CD14-positive monocyte (primary cell): ENCODE measurements at regions not wholly inside any gene's neighbourhood (a gene's known extent, or its start where the extent isn't known, plus 50 kb on each side); places are given as distances from the start of the nearest gene placed in this dataset.

ENCODE experiments used
- DNase-seq, 3 donors: peaks; one replicate each; pipeline ENCODE4 v3.0.0-alpha.2; 2011 to 2022
- H2AFZ ChIP-seq: 2 replicates; pipeline ENCODE4 v1.6.0; 2012; ENCODE audit warnings: mild to moderate bottlenecking, low read depth, low read length, inconsistent platforms; ENCODE audit not compliant: insufficient read depth, poor library complexity, severe bottlenecking
- H3K27ac ChIP-seq, 2 donors: 1 replicate in 1 of 2; 2 replicates in 1 of 2; pipeline ENCODE4 v1.5.1; 2012 to 2013; ENCODE audit warnings: low read length in 2 of 2, control low read depth in 1 of 2, inconsistent platforms in 1 of 2, low read depth in 1 of 2, mild to moderate bottlenecking in 1 of 2
- H3K27me3 ChIP-seq, 2 donors: one replicate each; pipeline versions ENCODE4 v1.6.0 to v1.6.1; 2011 to 2013; ENCODE audit warnings: low read length in 2 of 2; ENCODE audit not compliant: control insufficient read depth in 2 of 2, insufficient read depth in 2 of 2
- H3K36me3 ChIP-seq, 2 donors: replicated peaks in 1 of 2; 1 replicate in 1 of 2; 2 replicates in 1 of 2; pipeline versions ENCODE4 v1.5.1 to v1.6.1; 2012 to 2013; ENCODE audit warnings: low read length in 2 of 2, control low read depth in 1 of 2, inconsistent platforms in 1 of 2, mild to moderate bottlenecking in 1 of 2; ENCODE audit not compliant: insufficient read depth in 2 of 2, control insufficient read depth in 1 of 2
- H3K4me1 ChIP-seq, 2 donors: 1 replicate in 1 of 2; 2 replicates in 1 of 2; pipeline versions ENCODE4 v1.5.1 to v1.6.1; 2012 to 2013; ENCODE audit warnings: low read length in 2 of 2, control low read depth in 1 of 2, inconsistent platforms in 1 of 2, mild to moderate bottlenecking in 1 of 2, moderate library complexity in 1 of 2; ENCODE audit not compliant: insufficient read depth in 2 of 2, control insufficient read depth in 1 of 2
- H3K4me2 ChIP-seq: replicated peaks from 2 replicates; pipeline ENCODE3; 2012; ENCODE audit warnings: low read length, moderate library complexity, mild to moderate bottlenecking; ENCODE audit not compliant: poor library complexity, severe bottlenecking; ENCODE audit errors: extremely low read depth
- H3K4me3 ChIP-seq, 3 experiments: fragments of 200-600 bp in 1 of 3; sonication (generic) in 1 of 3; replicated peaks in 1 of 3; 1 replicate in 2 of 3; 2 replicates in 1 of 3; pipeline ENCODE4 v1.5.1; 2011 to 2013; ENCODE audit warnings: low read length in 3 of 3, mild to moderate bottlenecking in 3 of 3, control low read depth in 2 of 3, low read depth in 2 of 3, inconsistent platforms in 1 of 3, moderate library complexity in 1 of 3
- H3K79me2 ChIP-seq: 2 replicates; pipeline ENCODE4 v1.6.0; 2012; ENCODE audit warnings: mild to moderate bottlenecking, control low read depth, inconsistent platforms, low read length, moderate library complexity; ENCODE audit not compliant: insufficient read depth
- H3K9ac ChIP-seq: 2 replicates; pipeline ENCODE4 v1.6.0; 2017; ENCODE audit warnings: low read length, mild to moderate bottlenecking; ENCODE audit not compliant: insufficient read depth, poor library complexity, severe bottlenecking
- H3K9me3 ChIP-seq, 2 donors: replicated peaks in 1 of 2; 1 replicate in 1 of 2; 2 replicates in 1 of 2; pipeline versions ENCODE4 v1.5.1 to v1.6.1; 2012 to 2013; ENCODE audit warnings: low read length in 2 of 2, control low read depth in 1 of 2; ENCODE audit not compliant: control insufficient read depth in 1 of 2, insufficient read depth in 1 of 2
- H4K20me1 ChIP-seq: 2 replicates; pipeline ENCODE4 v1.6.0; 2012; ENCODE audit warnings: mild to moderate bottlenecking, low read length, control low read depth, moderate library complexity; ENCODE audit not compliant: insufficient read depth
- H3K27ac Mint-ChIP-seq, 7 donors: one replicate each; pipeline ENCODE4 v1.8.0; 2020; ENCODE audit warnings: mild to moderate bottlenecking in 7 of 7, mixed read lengths in 7 of 7, moderate library complexity in 6 of 7, inconsistent platforms in 2 of 7
- H3K27me3 Mint-ChIP-seq, 3 donors: one replicate each; pipeline ENCODE4 v1.8.0; 2021 to 2022; ENCODE audit warnings: low read depth in 3 of 3, mild to moderate bottlenecking in 3 of 3, mixed read lengths in 3 of 3, moderate library complexity in 3 of 3, inconsistent platforms in 1 of 3
- H3K36me3 Mint-ChIP-seq, 2 donors: one replicate each; pipeline ENCODE4 v1.8.0; 2020; ENCODE audit warnings: mixed read lengths in 2 of 2, inconsistent platforms in 1 of 2, mild to moderate bottlenecking in 1 of 2
- H3K4me1 Mint-ChIP-seq: one replicate; pipeline ENCODE4 v1.8.0; 2020; ENCODE audit warnings: mild to moderate bottlenecking, mixed read lengths
- H3K4me3 Mint-ChIP-seq, 2 donors: one replicate each; pipeline ENCODE4 v1.8.0; 2020; ENCODE audit warnings: mild to moderate bottlenecking in 2 of 2, mixed read lengths in 2 of 2, moderate library complexity in 1 of 2
- H3K9me3 Mint-ChIP-seq, 7 donors: one replicate each; pipeline ENCODE4 v1.8.0; 2020 to 2022; ENCODE audit warnings: mixed read lengths in 7 of 7, mild to moderate bottlenecking in 6 of 7, moderate library complexity in 6 of 7, inconsistent platforms in 2 of 7
- WGBS: methylation state at CpG from one replicate; pipeline ENCODE4 v1.1.5; 2013; ENCODE audit warnings: missing lambda C conversion rate; ENCODE audit not compliant: insufficient coverage; 5-methylcytosine and 5-hydroxymethylcytosine counted together
- intact Hi-C, 2 donors: fragments of 100-400 bp; cut with micrococcal nuclease; formaldehyde crosslinking; loops; one replicate each; pipeline versions ENCODE4 v1.15.0 to v1.15.1; 2023
- TF ChIP-seq, protein P1 (sequence below): fragments of 200-600 bp; IDR thresholded peaks from one replicate; pipeline ENCODE4 v1.8.0; 2022; ENCODE audit warnings: antibody characterized with exemption, mild to moderate bottlenecking

DNA sequence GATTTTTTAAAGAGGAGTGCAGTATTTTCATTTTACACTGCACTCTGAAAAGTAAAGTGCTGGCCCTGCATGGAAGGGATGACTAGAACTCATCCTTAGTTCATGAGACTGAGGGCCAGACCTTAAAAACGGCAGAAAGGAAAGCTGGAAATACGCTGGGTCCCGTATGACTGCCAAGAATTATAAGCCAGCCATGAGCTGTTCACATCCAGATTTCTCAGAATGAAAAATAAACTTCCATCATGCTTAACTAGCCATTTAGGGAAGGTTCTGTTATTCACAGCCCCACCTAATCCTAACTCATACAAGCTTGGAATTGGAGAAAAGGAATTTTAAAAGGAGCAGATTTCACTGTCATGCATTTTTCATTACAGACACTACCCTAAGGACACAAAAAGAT is 894.4 kb downstream of the FAT4 start:
- H3K4me3 ChIP-seq = no peak overlapping the region
- peaks cover 0 to 4% (median 0%) of the 10 kb centered on the region in 7 donors for H3K9me3 Mint-ChIP-seq
- H3K9ac ChIP-seq = no peak overlapping the region
- H3K27me3 Mint-ChIP-seq = no peaks in the 10 kb centered on the region
- TF ChIP-seq, protein P1, sequence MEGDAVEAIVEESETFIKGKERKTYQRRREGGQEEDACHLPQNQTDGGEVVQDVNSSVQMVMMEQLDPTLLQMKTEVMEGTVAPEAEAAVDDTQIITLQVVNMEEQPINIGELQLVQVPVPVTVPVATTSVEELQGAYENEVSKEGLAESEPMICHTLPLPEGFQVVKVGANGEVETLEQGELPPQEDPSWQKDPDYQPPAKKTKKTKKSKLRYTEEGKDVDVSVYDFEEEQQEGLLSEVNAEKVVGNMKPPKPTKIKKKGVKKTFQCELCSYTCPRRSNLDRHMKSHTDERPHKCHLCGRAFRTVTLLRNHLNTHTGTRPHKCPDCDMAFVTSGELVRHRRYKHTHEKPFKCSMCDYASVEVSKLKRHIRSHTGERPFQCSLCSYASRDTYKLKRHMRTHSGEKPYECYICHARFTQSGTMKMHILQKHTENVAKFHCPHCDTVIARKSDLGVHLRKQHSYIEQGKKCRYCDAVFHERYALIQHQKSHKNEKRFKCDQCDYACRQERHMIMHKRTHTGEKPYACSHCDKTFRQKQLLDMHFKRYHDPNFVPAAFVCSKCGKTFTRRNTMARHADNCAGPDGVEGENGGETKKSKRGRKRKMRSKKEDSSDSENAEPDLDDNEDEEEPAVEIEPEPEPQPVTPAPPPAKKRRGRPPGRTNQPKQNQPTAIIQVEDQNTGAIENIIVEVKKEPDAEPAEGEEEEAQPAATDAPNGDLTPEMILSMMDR = no peak
- no peaks in the 10 kb centered on the region for H4K20me1 ChIP-seq
- no peak overlapping the region for H3K4me3 Mint-ChIP-seq
- H3K27ac Mint-ChIP-seq = no peak overlapping the region
- no peaks in the 10 kb centered on the region for H3K4me1 ChIP-seq
- intact Hi-C loops = no loop called here
- no peak overlapping the region for H2AFZ ChIP-seq
- H3K27ac ChIP-seq = no peak overlapping the region
- no peaks in the 10 kb centered on the region for H3K79me2 ChIP-seq
- no peaks in the 10 kb centered on the region for H3K27me3 ChIP-seq
- no peaks in the 10 kb centered on the region for H3K36me3 Mint-ChIP-seq
- H3K9me3 ChIP-seq = peaks cover 2 to 7% of the 10 kb centered on the region in 2 donors
- no peaks in the 10 kb centered on the region for H3K4me1 Mint-ChIP-seq
- 75% methylated on average over 1 of the region's 3 CpGs for WGBS
- no peak for DNase-seq
- no peak overlapping the region for H3K4me2 ChIP-seq
- H3K36me3 ChIP-seq = no peaks in the 10 kb centered on the region

DNA sequence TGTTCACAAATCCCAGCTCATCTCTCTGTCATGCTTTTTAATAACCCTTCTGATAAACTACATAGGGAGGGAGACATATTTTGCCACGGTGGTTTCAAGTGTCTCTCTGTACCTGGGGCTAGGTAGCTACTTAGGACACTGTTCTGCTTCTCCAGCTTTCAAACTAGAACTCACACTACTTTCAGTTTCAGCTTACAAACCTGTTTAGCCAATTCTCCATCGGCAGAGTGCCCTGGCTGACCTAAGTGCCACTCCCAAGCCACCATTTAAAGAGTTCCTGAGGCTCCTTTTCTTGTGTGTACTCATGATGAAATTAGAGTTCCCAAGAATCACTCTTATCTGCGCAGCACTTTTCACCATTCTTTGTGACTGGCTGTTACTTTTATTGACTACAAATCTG is 899.2 kb downstream of the FAT4 start:
- Histone ChIP-seq H3K27me3 (no peaks in the 10 kb centered on the region), H3K36me3 (no peaks in the 10 kb centered on the region), H3K9ac (no peak overlapping the region), H3K27ac (no peak overlapping the region), H3K4me3 (no peak overlapping the region), H3K9me3 (no peaks in the 10 kb centered on the region), H3K79me2 (no peaks in the 10 kb centered on the region), H3K4me1 (no peaks in the 10 kb centered on the region), H4K20me1 (no peaks in the 10 kb centered on the region), H2AFZ (no peak overlapping the region), H3K4me2 (no peak overlapping the region)
- DNase-seq = no peak
- WGBS = 60% methylated on average over 1 of the region's 3 CpGs
- H3K4me3 Mint-ChIP-seq = no peak overlapping the region
- H3K9me3 Mint-ChIP-seq = peaks cover 0 to 4% (median 0%) of the 10 kb centered on the region in 7 donors
- no peaks in the 10 kb centered on the region for H3K36me3 Mint-ChIP-seq
- no peaks in the 10 kb centered on the region for H3K4me1 Mint-ChIP-seq
- TF ChIP-seq, protein P1 = no peak
- H3K27me3 Mint-ChIP-seq = peaks cover 0 to 2% (median 0%) of the 10 kb centered on the region in 3 donors
- no peak overlapping the region for H3K27ac Mint-ChIP-seq
- intact Hi-C loops = no loop called here
